H1 (cell line): ENCODE measurements at regions not wholly inside any gene's neighbourhood (a gene's known extent, or its start where the extent isn't known, plus 50 kb on each side); places are given as distances from the start of the nearest gene placed in this dataset.

Experiments
- CTCF ChIA-PET: fragments of 300-600 bp; sonication (Branson Sonifier 250); formaldehyde crosslinking; loops from one replicate; lab custom pipeline; 2021; ENCODE audit not compliant: partially characterized antibody; lab: Charles Lee
- POLR2A ChIA-PET: fragments of 300-600 bp; sonication (Branson Sonifier 250); formaldehyde crosslinking; loops from one replicate; lab custom pipeline; 2021; ENCODE audit warnings: inconsistent platforms; ENCODE audit not compliant: partially characterized antibody; lab: Charles Lee
- DNase-seq, 2 experiments: peaks; one replicate each; pipeline versions ENCODE4 v3.0.0 to v3.0.0-alpha.2; 2010 to 2022; ENCODE audit warnings: low spot score in 2 of 2, low read depth in 1 of 2, mixed read lengths in 1 of 2
- FAIRE-seq: peaks from 2 replicates; lab custom pipeline; 2011; peaks lifted over from hg19 to GRCh38; lab: Jason Lieb, UNC
- H2AFZ ChIP-seq: 2 replicates; pipeline ENCODE4 v1.8.1; 2012; ENCODE audit warnings: low read length, inconsistent platforms
- H2AK5ac ChIP-seq: 2 replicates; pipeline ENCODE4 v1.6.1; 2013; ENCODE audit warnings: low read depth, low read length
- H2BK120ac ChIP-seq: replicated peaks from 2 replicates; pipeline ENCODE3; 2013; ENCODE audit warnings: low read depth, low read length, inconsistent platforms
- H2BK12ac ChIP-seq: 2 replicates; pipeline ENCODE4 v1.6.1; 2013; ENCODE audit warnings: low read depth, low read length
- H2BK15ac ChIP-seq: 2 replicates; pipeline ENCODE4 v1.6.1; 2013; ENCODE audit warnings: low read length
- H2BK20ac ChIP-seq: 2 replicates; pipeline ENCODE4 v1.6.1; 2013; ENCODE audit warnings: low read length
- H2BK5ac ChIP-seq: 2 replicates; pipeline ENCODE4 v1.6.1; 2013; ENCODE audit warnings: low read depth, low read length
- H3K14ac ChIP-seq: 2 replicates; pipeline ENCODE4 v1.6.1; 2013; ENCODE audit warnings: inconsistent platforms; ENCODE audit not compliant: insufficient read length
- H3K18ac ChIP-seq: 2 replicates; pipeline ENCODE4 v1.6.1; 2013; ENCODE audit warnings: low read length; ENCODE audit errors: extremely low read depth
- H3K23ac ChIP-seq: 2 replicates; pipeline ENCODE4 v1.6.1; 2013; ENCODE audit warnings: inconsistent platforms; ENCODE audit not compliant: insufficient read length
- H3K23me2 ChIP-seq: 2 replicates; pipeline ENCODE4 v1.6.1; 2013; ENCODE audit warnings: low read depth, low read length
- H3K27ac ChIP-seq: 2 replicates; pipeline ENCODE4 v1.6.1; 2011; ENCODE audit warnings: low read depth, low read length, inconsistent platforms
- H3K27me3 ChIP-seq, 4 experiments: replicated peaks in 1 of 4; 1 replicate in 1 of 4; 2 replicates in 3 of 4; pipeline versions ENCODE4 v1.6.1 to v1.8.1; 2011 to 2013; ENCODE audit warnings: low read length in 3 of 4, mild to moderate bottlenecking in 3 of 4, inconsistent platforms in 2 of 4, mixed read lengths in 2 of 4, moderate library complexity in 1 of 4; ENCODE audit not compliant: control insufficient read depth in 3 of 4, insufficient read depth in 3 of 4; ENCODE audit errors: extremely low read depth in 1 of 4
- H3K36me3 ChIP-seq, 4 experiments: 2 replicates each; pipeline versions ENCODE4 v1.6.1 to v1.8.1; 2011 to 2013; ENCODE audit warnings: mild to moderate bottlenecking in 4 of 4, low read length in 3 of 4, moderate library complexity in 2 of 4, control low read depth in 1 of 4, inconsistent platforms in 1 of 4; ENCODE audit not compliant: insufficient read depth in 4 of 4, control insufficient read depth in 2 of 4
- H3K4ac ChIP-seq: replicated peaks from 2 replicates; pipeline ENCODE3; 2013; ENCODE audit warnings: low read length, low read depth, mixed read lengths, inconsistent platforms; ENCODE audit not compliant: insufficient read length
- H3K4me1 ChIP-seq, 4 experiments: replicated peaks in 1 of 4; 1 replicate in 1 of 4; 2 replicates in 3 of 4; pipeline versions ENCODE4 v1.6.1 to v1.8.1; 2011 to 2013; ENCODE audit warnings: low read length in 3 of 4, inconsistent platforms in 2 of 4, mixed read lengths in 1 of 4; ENCODE audit not compliant: insufficient read depth in 4 of 4, control insufficient read depth in 3 of 4
- H3K4me2 ChIP-seq, 2 experiments: 2 replicates each; pipeline versions ENCODE4 v1.6.1 to v1.8.1; 2011 to 2013; ENCODE audit warnings: low read depth in 2 of 2, low read length in 2 of 2, control low read depth in 1 of 2, inconsistent platforms in 1 of 2, mild to moderate bottlenecking in 1 of 2; ENCODE audit not compliant: insufficient read depth in 1 of 2
- H3K4me3 ChIP-seq, 4 experiments: fragments of 200-600, 300-600 bp in 1 of 4; sonication (generic), shearing (Covaris generic), sonication (Bioruptor Twin) in 1 of 4; 2 replicates each; pipeline versions ENCODE4 v1.5.1 to v1.8.1; 2011 to 2016; ENCODE audit warnings: low read length in 4 of 4, low read depth in 3 of 4, control low read depth in 2 of 4, inconsistent platforms in 2 of 4, mild to moderate bottlenecking in 2 of 4, mixed read lengths in 1 of 4, moderate library complexity in 1 of 4; ENCODE audit not compliant: insufficient read depth in 2 of 4; ENCODE audit errors: extremely low read depth in 1 of 4
- H3K56ac ChIP-seq: replicated peaks from 2 replicates; pipeline ENCODE3; 2013; ENCODE audit warnings: low read depth, mild to moderate bottlenecking, mixed read lengths, low read length, inconsistent platforms; ENCODE audit not compliant: insufficient read length
- H3K79me1 ChIP-seq: 2 replicates; pipeline ENCODE4 v1.6.1; 2013; ENCODE audit warnings: low read depth, low read length, control low read depth
- H3K79me2 ChIP-seq, 2 experiments: 2 replicates each; pipeline versions ENCODE4 v1.6.1 to v1.8.1; 2012 to 2013; ENCODE audit warnings: low read length in 2 of 2, mild to moderate bottlenecking in 2 of 2, inconsistent platforms in 1 of 2; ENCODE audit not compliant: insufficient read depth in 2 of 2, control insufficient read depth in 1 of 2
- H3K9ac ChIP-seq, 4 experiments: replicated peaks in 1 of 4; 1 replicate in 1 of 4; 2 replicates in 3 of 4; pipeline versions ENCODE4 v1.6.1 to v1.8.1; 2011 to 2013; ENCODE audit warnings: low read depth in 3 of 4, low read length in 3 of 4, control low read depth in 2 of 4, mild to moderate bottlenecking in 2 of 4, moderate library complexity in 2 of 4, inconsistent platforms in 1 of 4; ENCODE audit errors: extremely low read depth in 1 of 4
- H3K9me3 ChIP-seq, 2 experiments: 2 replicates each; pipeline versions ENCODE4 v1.6.1 to v1.8.1; 2012 to 2013; ENCODE audit warnings: mild to moderate bottlenecking in 2 of 2, moderate library complexity in 2 of 2, control low read depth in 1 of 2, inconsistent platforms in 1 of 2, low read depth in 1 of 2, low read length in 1 of 2, mixed read lengths in 1 of 2; ENCODE audit not compliant: insufficient read depth in 2 of 2
- H4K20me1 ChIP-seq, 2 experiments: replicated peaks in 1 of 2; 2 replicates each; pipeline versions ENCODE3 to v1.8.1; 2011 to 2013; ENCODE audit warnings: inconsistent platforms in 2 of 2, low read length in 2 of 2, mild to moderate bottlenecking in 1 of 2; ENCODE audit not compliant: insufficient read depth in 2 of 2, control insufficient read depth in 1 of 2
- H4K5ac ChIP-seq: 2 replicates; pipeline ENCODE4 v1.6.1; 2013; ENCODE audit warnings: low read length, low read depth, mixed read lengths, inconsistent platforms; ENCODE audit not compliant: insufficient read length
- H4K8ac ChIP-seq: 2 replicates; pipeline ENCODE4 v1.8.0; 2013; ENCODE audit warnings: mild to moderate bottlenecking, moderate library complexity, low read length, inconsistent platforms; ENCODE audit not compliant: insufficient read depth; ENCODE audit errors: extremely low read depth
- H4K91ac ChIP-seq: replicated peaks from 2 replicates; pipeline ENCODE3; 2013; ENCODE audit warnings: low read length, mixed read lengths, inconsistent platforms; ENCODE audit not compliant: insufficient read length
- CBX5 ChIP-seq: fragments of 300-800, 300-1000 bp; sonication (generic); IDR thresholded peaks from 2 replicates; pipeline ENCODE4 v1.7.1; 2016; ENCODE audit warnings: antibody characterized with exemption, low read length, low read depth
- CBX8 ChIP-seq: fragments of 300-800, 300-1000 bp; sonication (generic); IDR thresholded peaks from 2 replicates; pipeline ENCODE4 v1.7.1; 2016; ENCODE audit warnings: low read depth, low read length, borderline replicate concordance
- CHD2 ChIP-seq: IDR thresholded peaks from 2 replicates; pipeline ENCODE4 v1.6.1; 2012; ENCODE audit warnings: low read length, improper control_type of control experiment
- GTF2F1 ChIP-seq: IDR thresholded peaks from 2 replicates; pipeline ENCODE4 v1.6.1; 2012; ENCODE audit warnings: low read depth, low read length, improper control_type of control experiment, borderline replicate concordance
- JUND ChIP-seq: IDR thresholded peaks from 2 replicates; pipeline ENCODE4 v1.6.1; 2011; ENCODE audit warnings: mild to moderate bottlenecking, improper control_type of control experiment, low read length
- NRF1 ChIP-seq: IDR thresholded peaks from 2 replicates; pipeline ENCODE4 v1.6.1; 2011; ENCODE audit warnings: mild to moderate bottlenecking, low read depth, low read length, improper control_type of control experiment
- PHF8 ChIP-seq: fragments of 200-600 bp; sonication (generic); conservative IDR thresholded peaks from 2 replicates; pipeline ENCODE4 v1.7.1; 2012; ENCODE audit warnings: low read depth, mild to moderate bottlenecking, inconsistent platforms, low read length, moderate library complexity
- RFX5 ChIP-seq: IDR thresholded peaks from 2 replicates; pipeline ENCODE4 v1.6.1; 2011; ENCODE audit warnings: low read depth, low read length, improper control_type of control experiment, borderline replicate concordance
- RNF2 ChIP-seq: fragments of 200-900, 300-1000 bp; sonication (generic); IDR thresholded peaks from 2 replicates; pipeline ENCODE4 v1.7.1; 2016; ENCODE audit warnings: borderline replicate concordance, low read depth, mild to moderate bottlenecking, antibody characterized with exemption, low read length; ENCODE audit not compliant: poor library complexity, severe bottlenecking; ENCODE audit errors: missing control alignments
- RXRA ChIP-seq: IDR thresholded peaks from 2 replicates; pipeline ENCODE4 v1.6.1; 2011; ENCODE audit warnings: low read depth, mild to moderate bottlenecking, low read length, moderate library complexity; ENCODE audit not compliant: insufficient read depth
- SIN3A ChIP-seq, 2 experiments: IDR thresholded peaks in 1 of 2; conservative IDR thresholded peaks in 1 of 2; 2 replicates each; pipeline ENCODE4 v1.6.1; 2011 to 2012; ENCODE audit warnings: low read length in 2 of 2, improper control_type of control experiment in 1 of 2, low read depth in 1 of 2, mild to moderate bottlenecking in 1 of 2
- TBP ChIP-seq: IDR thresholded peaks from 2 replicates; pipeline ENCODE4 v1.6.1; 2011; ENCODE audit warnings: low read depth, low read length, improper control_type of control experiment
- WGBS, 2 experiments: shearing (Covaris generic) in 1 of 2; methylation state at CpG; one replicate each; pipeline versions ENCODE4 v1.1.6 to v1.1.7; 2013 to 2015; ENCODE audit warnings: low lambda C conversion rate in 2 of 2, mixed read lengths in 2 of 2, inconsistent platforms in 1 of 2, low coverage in 1 of 2, missing lambda C conversion rate in 1 of 2; ENCODE audit not compliant: insufficient replicate concordance in 2 of 2, insufficient coverage in 1 of 2, insufficient read length in 1 of 2; ENCODE audit errors: extremely low coverage in 1 of 2, missing lambda C conversion rate in 1 of 2; 5-methylcytosine and 5-hydroxymethylcytosine counted together
- TF ChIP-seq, protein P1 (sequence below): IDR thresholded peaks from 2 replicates; pipeline ENCODE4 v1.6.1; 2012; ENCODE audit warnings: low read length, inconsistent platforms

DNA sequence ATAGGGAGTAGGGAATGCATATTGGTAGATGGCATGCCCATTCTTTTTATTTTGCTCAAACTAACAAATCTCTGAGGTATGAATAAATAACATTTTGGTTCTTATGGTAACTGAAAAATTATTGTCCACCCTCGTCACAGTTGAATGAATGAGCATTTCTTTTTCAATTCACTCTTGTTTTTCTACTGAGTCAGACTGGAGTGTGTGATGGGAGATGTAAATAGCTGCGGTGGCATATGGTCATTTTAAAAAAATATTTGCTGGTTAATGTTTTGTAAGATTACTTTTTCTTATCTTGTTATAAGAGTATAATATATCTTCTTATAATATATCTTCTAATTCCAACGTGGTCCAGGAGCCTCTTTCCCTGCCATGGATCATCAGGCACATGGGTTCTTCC lies 586.5 kb downstream of the SLITRK5 start:
- H2BK20ac ChIP-seq: no peak overlapping the region
- H2AK5ac ChIP-seq: no peak overlapping the region
- no peak overlapping the region for H3K4me2 ChIP-seq
- CTCF ChIA-PET: no interaction called here
- H4K8ac ChIP-seq: no peak overlapping the region
- H4K20me1 ChIP-seq: no peaks in the 10 kb centered on the region
- H3K9me3 ChIP-seq: no peaks in the 10 kb centered on the region
- no peak overlapping the region for H4K91ac ChIP-seq
- no peaks in the 10 kb centered on the region for H3K4me1 ChIP-seq
- no peak overlapping the region for H3K23ac ChIP-seq
- WGBS, 2 experiments: 92% methylated on average over 3 of the region's 3 CpGs; no CpG with 5 or more reads in 1 of the 2 experiments
- H3K27me3 ChIP-seq: no peaks in the 10 kb centered on the region
- H3K79me1 ChIP-seq: no peaks in the 10 kb centered on the region
- DNase-seq (no peak), FAIRE-seq (no peak)
- H3K9ac ChIP-seq: no peak overlapping the region
- no peak overlapping the region for H3K4me3 ChIP-seq
- H3K4ac ChIP-seq: no peak overlapping the region
- no peaks in the 10 kb centered on the region for H3K36me3 ChIP-seq
- no peaks in the 10 kb centered on the region for H3K23me2 ChIP-seq
- H2BK120ac ChIP-seq: no peak overlapping the region
- H3K27ac ChIP-seq: no peak overlapping the region
- POLR2A ChIA-PET: no interaction called here
- H2BK5ac ChIP-seq: no peak overlapping the region
- no peak overlapping the region for H4K5ac ChIP-seq
- no peaks in the 10 kb centered on the region for H3K79me2 ChIP-seq
- H2BK12ac ChIP-seq: no peak overlapping the region
- no peak overlapping the region for H2BK15ac ChIP-seq
- H3K56ac ChIP-seq: no peak overlapping the region
- H3K18ac ChIP-seq: no peak overlapping the region
- H2AFZ ChIP-seq: no peak overlapping the region
- no peak overlapping the region for H3K14ac ChIP-seq
- TF ChIP-seq RXRA: no peak
- no peak for TF ChIP-seq CHD2
- no peak for TF ChIP-seq NRF1
- no peak for TF ChIP-seq PHF8
- TF ChIP-seq SIN3A (conservative IDR thresholded peaks at IDR 0.05 in 1 of 2, IDR thresholded peaks at IDR 0.05 in 1 of 2; ENCODE audit: low read depth in 1 of 2, low read length in 2 of 2): no peak
- no peak for TF ChIP-seq CBX8
- TF ChIP-seq RFX5: no peak
- no peak for TF ChIP-seq JUND
- no peak for TF ChIP-seq RNF2
- TF ChIP-seq TBP: no peak
- no peak for TF ChIP-seq GTF2F1
- TF ChIP-seq, protein P1, sequence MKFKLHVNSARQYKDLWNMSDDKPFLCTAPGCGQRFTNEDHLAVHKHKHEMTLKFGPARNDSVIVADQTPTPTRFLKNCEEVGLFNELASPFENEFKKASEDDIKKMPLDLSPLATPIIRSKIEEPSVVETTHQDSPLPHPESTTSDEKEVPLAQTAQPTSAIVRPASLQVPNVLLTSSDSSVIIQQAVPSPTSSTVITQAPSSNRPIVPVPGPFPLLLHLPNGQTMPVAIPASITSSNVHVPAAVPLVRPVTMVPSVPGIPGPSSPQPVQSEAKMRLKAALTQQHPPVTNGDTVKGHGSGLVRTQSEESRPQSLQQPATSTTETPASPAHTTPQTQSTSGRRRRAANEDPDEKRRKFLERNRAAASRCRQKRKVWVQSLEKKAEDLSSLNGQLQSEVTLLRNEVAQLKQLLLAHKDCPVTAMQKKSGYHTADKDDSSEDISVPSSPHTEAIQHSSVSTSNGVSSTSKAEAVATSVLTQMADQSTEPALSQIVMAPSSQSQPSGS: no peak
- no peak for TF ChIP-seq CBX5
